HuH-7.5 (cell line): ENCODE measurements at regions not wholly inside any gene's neighbourhood (a gene's known extent, or its start where the extent isn't known, plus 50 kb on each side); places are given as distances from the start of the nearest gene placed in this dataset.

Experiments used
- DNase-seq: peaks from one replicate; pipeline ENCODE4 v3.0.0; 2011; ENCODE audit warnings: low spot score

- DNase-seq = no peak
Observed at GRCh38 chr4:181619651-181620050, 623.6 kb upstream of the TENM3 start.

- no peak for DNase-seq
Observed at GRCh38 chr4:181637186-181638105, 605.8 kb upstream of the TENM3 start.

GRCh38 chr4:181643466-181643865 is 599.7 kb upstream of the TENM3 start:
- DNase-seq = no peak

- DNase-seq = no peak
Observed at GRCh38 chr4:181645489-181645888, 597.7 kb upstream of the TENM3 start.

- no peak for DNase-seq
Observed at GRCh38 chr4:181646864-181647263, 596.3 kb upstream of the TENM3 start.

GRCh38 chr4:181647396-181648147 is 595.6 kb upstream of the TENM3 start:
- peak; percentile 1 for DNase-seq

- DNase-seq = no peak
Observed at GRCh38 chr4:181650033-181650825, 593.0 kb upstream of the TENM3 start.

- no peak for DNase-seq
Observed at GRCh38 chr4:181656748-181657147, 586.5 kb upstream of the TENM3 start.

- no peak for DNase-seq
Observed at GRCh38 chr4:181659202-181659601, 584.0 kb upstream of the TENM3 start.

- DNase-seq = no peak
Observed at GRCh38 chr4:181659876-181660275, 583.3 kb upstream of the TENM3 start.

- no peak for DNase-seq
Observed at GRCh38 chr4:181661090-181661489, 582.1 kb upstream of the TENM3 start.

GRCh38 chr4:181661923-181662322 is 581.3 kb upstream of the TENM3 start:
- DNase-seq = no peak

- no peak for DNase-seq
Observed at GRCh38 chr4:181662383-181662782, 580.8 kb upstream of the TENM3 start.

GRCh38 chr4:181670506-181670905 is 572.7 kb upstream of the TENM3 start:
- DNase-seq = no peak

GRCh38 chr4:181671672-181672071 is 571.5 kb upstream of the TENM3 start:
- no peak for DNase-seq

- DNase-seq = no peak
Observed at GRCh38 chr4:181672751-181673150, 570.5 kb upstream of the TENM3 start.

GRCh38 chr4:181674315-181674875 is 568.8 kb upstream of the TENM3 start:
- DNase-seq = no peak

- no peak for DNase-seq
Observed at GRCh38 chr4:181676546-181676945, 566.7 kb upstream of the TENM3 start.

GRCh38 chr4:181677201-181677600 is 566.0 kb upstream of the TENM3 start:
- no peak for DNase-seq

- no peak for DNase-seq
Observed at GRCh38 chr4:181677621-181678020, 565.6 kb upstream of the TENM3 start.

GRCh38 chr4:181679754-181680153 is 563.4 kb upstream of the TENM3 start:
- DNase-seq = no peak
